GM12874 (cell line): ENCODE measurements at regions not wholly inside any gene's neighbourhood (a gene's known extent, or its start where the extent isn't known, plus 50 kb on each side); places are given as distances from the start of the nearest gene placed in this dataset.

Source experiments
- CTCF ChIP-seq: IDR thresholded peaks from 2 replicates; pipeline ENCODE4 v1.5.1; 2011; ENCODE audit warnings: low read depth, mild to moderate bottlenecking, control low read depth, low read length, moderate library complexity; ENCODE audit not compliant: insufficient read depth

GRCh38 chr1:56415720-56416119, 163.6 kb downstream of the PLPP3 start:
- TF ChIP-seq CTCF: no peak

- TF ChIP-seq CTCF: no peak
Observed at GRCh38 chr1:56415258-56415657, 164.1 kb downstream of the PLPP3 start.

- no peak for TF ChIP-seq CTCF
Observed at GRCh38 chr1:56414728-56415224, 164.6 kb downstream of the PLPP3 start.

GRCh38 chr1:56413671-56414199, 165.6 kb downstream of the PLPP3 start:
- no peak for TF ChIP-seq CTCF

- TF ChIP-seq CTCF: no peak
Observed at GRCh38 chr1:56411484-56412180, 167.7 kb downstream of the PLPP3 start.

- no peak for TF ChIP-seq CTCF
Observed at GRCh38 chr1:56411021-56411420, 168.3 kb downstream of the PLPP3 start.

- no peak for TF ChIP-seq CTCF
Observed at GRCh38 chr1:56410405-56410804, 169.0 kb downstream of the PLPP3 start.
